Osteocyte (in vitro differentiated cells): ENCODE measurements at regions not wholly inside any gene's neighbourhood (a gene's known extent, or its start where the extent isn't known, plus 50 kb on each side); places are given as distances from the start of the nearest gene placed in this dataset.

Experiments used
- DNase-seq: peaks from one replicate; pipeline ENCODE4 v3.0.0; 2021; ENCODE audit warnings: mixed read lengths; ENCODE audit not compliant: unreplicated experiment; ENCODE audit errors: extremely low spot score
- H3K27ac Mint-ChIP-seq: one replicate; pipeline ENCODE4 v1.8.0; 2021; ENCODE audit warnings: mild to moderate bottlenecking, mixed read lengths; ENCODE audit not compliant: unreplicated experiment
- H3K27me3 Mint-ChIP-seq: one replicate; pipeline ENCODE4 v1.8.0; 2021; ENCODE audit warnings: mixed read lengths; ENCODE audit not compliant: unreplicated experiment
- H3K36me3 Mint-ChIP-seq: one replicate; pipeline ENCODE4 v1.8.0; 2021; ENCODE audit warnings: mixed read lengths; ENCODE audit not compliant: unreplicated experiment
- H3K4me1 Mint-ChIP-seq: one replicate; pipeline ENCODE4 v1.8.0; 2021; ENCODE audit warnings: mixed read lengths; ENCODE audit not compliant: unreplicated experiment
- H3K4me3 Mint-ChIP-seq: one replicate; pipeline ENCODE4 v1.8.0; 2021; ENCODE audit warnings: mild to moderate bottlenecking, moderate library complexity, mixed read lengths; ENCODE audit not compliant: unreplicated experiment
- H3K9me3 Mint-ChIP-seq: one replicate; pipeline ENCODE4 v1.8.0; 2021; ENCODE audit warnings: mixed read lengths; ENCODE audit not compliant: unreplicated experiment
- CTCF ChIP-seq: fragments of 200-600 bp; sonication (generic); IDR thresholded peaks from 2 replicates; pipeline ENCODE4 v1.5.0; 2021; ENCODE audit warnings: antibody characterized with exemption, mild to moderate bottlenecking, moderate library complexity

- H3K4me3 Mint-ChIP-seq = no peak overlapping the region
- TF ChIP-seq CTCF = no peak
- no peaks in the 10 kb centered on the region for H3K27me3 Mint-ChIP-seq
- H3K4me1 Mint-ChIP-seq = no peaks in the 10 kb centered on the region
- no peaks in the 10 kb centered on the region for H3K36me3 Mint-ChIP-seq
- H3K9me3 Mint-ChIP-seq = peaks cover 38% of the 10 kb centered on the region
- DNase-seq = no peak
- H3K27ac Mint-ChIP-seq = no peak overlapping the region
Observed at GRCh38 chr3:118354556-118354955, 680.1 kb downstream of the IGSF11 start.

- H3K27me3 Mint-ChIP-seq = no peaks in the 10 kb centered on the region
- no peaks in the 10 kb centered on the region for H3K36me3 Mint-ChIP-seq
- no peaks in the 10 kb centered on the region for H3K4me1 Mint-ChIP-seq
- H3K9me3 Mint-ChIP-seq = peaks cover 25% of the 10 kb centered on the region
- no peak overlapping the region for H3K4me3 Mint-ChIP-seq
- TF ChIP-seq CTCF = no peak
- no peak overlapping the region for H3K27ac Mint-ChIP-seq
- DNase-seq = no peak
Observed at GRCh38 chr3:118369892-118370491, 664.7 kb downstream of the IGSF11 start.

- TF ChIP-seq CTCF = no peak
- H3K4me3 Mint-ChIP-seq = no peak overlapping the region
- H3K27ac Mint-ChIP-seq = no peak overlapping the region
- no peaks in the 10 kb centered on the region for H3K36me3 Mint-ChIP-seq
- H3K27me3 Mint-ChIP-seq = peaks cover 2% of the 10 kb centered on the region
- no peak for DNase-seq
- H3K9me3 Mint-ChIP-seq = peaks cover 7% of the 10 kb centered on the region
- peaks cover 3% of the 10 kb centered on the region for H3K4me1 Mint-ChIP-seq
Observed at GRCh38 chr3:118380576-118380975, 654.1 kb downstream of the IGSF11 start.

- no peaks in the 10 kb centered on the region for H3K4me1 Mint-ChIP-seq
- H3K27ac Mint-ChIP-seq = no peak overlapping the region
- no peaks in the 10 kb centered on the region for H3K9me3 Mint-ChIP-seq
Observed at GRCh38 chr3:118396491-118396890, 638.2 kb downstream of the IGSF11 start.

GRCh38 chr3:118400086-118400485 lies 634.6 kb downstream of the IGSF11 start:
- Mint-ChIP-seq H3K27ac (no peak overlapping the region), H3K9me3 (no peaks in the 10 kb centered on the region), H3K36me3 (no peaks in the 10 kb centered on the region), H3K4me3 (no peak overlapping the region), H3K27me3 (no peaks in the 10 kb centered on the region), H3K4me1 (no peaks in the 10 kb centered on the region)
- DNase-seq = no peak
- no peak for TF ChIP-seq CTCF

More at GRCh38 chr3:118396491-118396890, 638.2 kb downstream of the IGSF11 start:
- no peaks in the 10 kb centered on the region for H3K36me3 Mint-ChIP-seq
- TF ChIP-seq CTCF = no peak
- no peak for DNase-seq
- H3K27me3 Mint-ChIP-seq = no peaks in the 10 kb centered on the region
- H3K4me3 Mint-ChIP-seq = no peak overlapping the region
